GM12873 (cell line): ENCODE measurements at regions not wholly inside any gene's neighbourhood (a gene's known extent, or its start where the extent isn't known, plus 50 kb on each side); places are given as distances from the start of the nearest gene placed in this dataset.

ENCODE experiments used
- CTCF ChIP-seq: IDR thresholded peaks from 2 replicates; pipeline ENCODE4 v1.5.1; 2012; ENCODE audit warnings: low read depth, mild to moderate bottlenecking, moderate library complexity, low read length, control low read depth; ENCODE audit not compliant: insufficient read depth; ENCODE audit errors: missing control alignments

DNA sequence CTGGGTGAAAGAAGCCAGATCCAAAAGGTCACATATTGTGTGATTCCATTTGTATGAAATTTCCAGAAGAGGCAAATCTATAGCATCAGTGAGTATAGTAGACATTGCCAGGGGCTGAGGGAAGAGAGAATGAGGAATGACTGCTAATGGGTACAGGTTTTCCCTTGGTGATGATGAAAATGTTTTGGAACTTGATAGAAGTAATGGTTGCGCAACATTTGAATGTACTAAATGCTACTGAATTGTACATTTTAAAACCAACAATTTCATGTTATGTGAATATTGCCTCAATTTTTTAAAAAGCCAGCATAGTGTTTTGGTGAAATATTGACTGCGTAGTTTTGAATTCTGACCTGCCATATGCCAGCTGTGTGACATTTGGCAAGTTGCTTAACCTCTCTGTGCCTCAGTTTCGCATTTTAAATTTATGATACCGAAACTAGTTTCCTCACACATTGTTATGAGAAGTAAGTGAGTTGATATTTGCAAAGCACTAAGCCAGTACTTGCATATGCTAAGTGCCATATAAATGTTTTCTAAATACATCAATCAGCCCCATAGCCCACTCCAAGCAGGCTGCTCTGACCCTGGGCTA is 75.4 kb upstream of the TMEM45B start:
- TF ChIP-seq CTCF: no peak

- TF ChIP-seq CTCF: no peak
These were observed 72.4 kb upstream of the TMEM45B start for GRCh38 chr11:129743112-129743815.

DNA sequence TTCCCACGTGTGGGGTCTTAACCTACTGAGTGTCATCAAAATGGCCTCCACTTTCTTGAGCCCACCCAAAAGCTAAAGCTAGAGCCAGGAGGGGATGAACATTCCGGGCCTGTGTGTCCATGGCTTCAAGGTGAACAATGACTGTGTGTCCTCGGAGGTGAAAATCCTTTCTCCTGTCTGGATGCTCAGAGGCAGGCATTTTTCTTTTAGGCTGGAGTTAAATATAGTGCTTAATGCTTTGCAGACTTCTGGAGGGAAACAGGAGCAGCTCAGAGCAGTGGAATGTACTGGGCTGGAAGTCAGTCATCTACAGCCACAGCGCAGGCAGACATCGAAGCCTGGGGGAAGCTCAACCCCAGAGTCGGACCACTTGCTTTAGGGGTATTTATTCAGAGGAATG is 68.6 kb upstream of the TMEM45B start:
- no peak for TF ChIP-seq CTCF

DNA sequence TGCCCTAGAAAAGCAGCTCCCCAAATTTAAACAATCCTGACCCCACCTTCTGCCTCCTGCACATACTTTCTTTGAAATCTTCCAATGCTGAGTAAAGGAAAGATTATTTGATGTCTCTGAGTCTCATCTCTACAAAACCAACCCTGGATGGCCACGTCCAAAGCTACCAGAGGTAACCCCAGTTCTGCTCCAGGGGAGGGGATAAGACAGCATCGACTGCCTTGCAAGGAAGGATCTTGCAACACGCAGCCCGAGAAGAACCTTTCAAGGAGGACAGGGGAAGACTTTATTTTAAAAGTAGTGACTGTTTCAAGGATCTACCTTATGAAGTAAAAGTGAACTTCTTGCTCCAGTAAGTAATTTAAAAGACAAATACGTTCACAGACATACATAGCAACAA is 66.5 kb upstream of the TMEM45B start:
- TF ChIP-seq CTCF: no peak

- peak; percentile 99 for TF ChIP-seq CTCF
These were observed 65.0 kb upstream of the TMEM45B start for GRCh38 chr11:129750343-129751292.

- no peak for TF ChIP-seq CTCF
These were observed 64.1 kb upstream of the TMEM45B start for GRCh38 chr11:129751511-129751910.
